ENCODE measurements at regions not wholly inside any gene's neighbourhood (a gene's known extent, or its start where the extent isn't known, plus 50 kb on each side); places are given as distances from the start of the nearest gene placed in this dataset.

DNA sequence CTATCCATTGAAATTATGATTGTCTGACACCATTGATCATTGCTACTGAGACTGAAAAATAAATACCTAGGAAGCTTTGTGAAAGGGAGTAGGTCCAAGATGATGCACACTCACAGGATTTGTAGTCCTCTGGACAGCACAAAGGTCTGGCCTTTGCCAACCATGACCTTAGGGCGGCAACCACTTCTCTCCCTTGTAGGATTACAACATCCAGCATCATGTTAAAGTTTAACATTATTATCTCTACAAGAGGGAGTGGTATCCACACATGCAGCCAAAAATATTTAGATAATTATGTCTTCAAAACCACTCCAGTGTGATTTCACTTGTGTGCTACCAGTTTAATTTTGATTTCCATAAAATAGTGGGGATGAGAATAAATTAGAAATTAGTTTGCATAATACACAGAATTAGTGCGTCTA, 51.1 kb upstream of the NHSL1 start:
- Mint-ChIP-seq H3K4me1 (peaks cover 6 to 7% of the 10 kb centered on the region in 2 donors), H3K36me3 (no peaks in the 10 kb centered on the region), H3K4me3 (no peak overlapping the region), H3K27ac (no peak overlapping the region), H3K9me3 (no peaks in the 10 kb centered on the region), H3K27me3 (ENCODE audit: low read depth in 2 of 2) (peaks cover 17% of the 10 kb centered on the region in 2 donors)
- ATAC-seq (no peak), DNase-seq (no peak)
- Histone ChIP-seq H3K9me3 (ENCODE audit: control insufficient read depth, insufficient read depth, low read length) (no peaks in the 10 kb centered on the region), H3K36me3 (ENCODE audit: control insufficient read depth, insufficient read depth, low read length) (no peaks in the 10 kb centered on the region), H3K27me3 (ENCODE audit: control insufficient read depth, insufficient read depth, low read length) (no peaks in the 10 kb centered on the region), H3K27ac (ENCODE audit: low read length) (no peak overlapping the region), H3K4me1 (ENCODE audit: control insufficient read depth, insufficient read depth, low read length) (no peaks in the 10 kb centered on the region), H3K4me3 (ENCODE audit: low read length) (no peak overlapping the region)
- 72% methylated on average over 2 of the region's 2 CpGs for WGBS (ENCODE audit: insufficient coverage)
- intact Hi-C loops (cut with micrococcal nuclease) = no loop called here
- no peak for TF ChIP-seq CTCF (IDR thresholded peaks at IDR 0.05)

DNA sequence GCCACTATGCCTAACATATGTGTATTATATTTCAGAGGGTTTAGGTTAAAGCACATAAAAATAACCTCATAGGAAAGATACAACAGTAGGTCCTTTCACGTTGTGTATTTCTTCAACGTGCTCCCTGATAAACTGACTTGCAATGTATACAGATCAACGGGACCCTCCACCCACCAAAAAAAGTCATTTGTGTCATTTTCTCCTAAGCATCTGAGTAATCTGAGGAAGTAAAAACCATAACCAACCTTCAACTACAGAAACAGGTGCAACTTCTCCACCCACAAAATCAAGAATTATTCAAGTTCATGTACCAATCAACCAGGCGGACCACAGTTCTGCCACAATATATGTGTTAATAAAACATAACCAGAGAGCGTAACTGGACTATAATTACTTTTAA, 54.9 kb upstream of the NHSL1 start:
- no peaks in the 10 kb centered on the region for H3K27me3 ChIP-seq (ENCODE audit: control insufficient read depth, insufficient read depth, low read length)
- ATAC-seq = no peak
- no peak overlapping the region for H3K27ac ChIP-seq (ENCODE audit: low read length)
- no peak overlapping the region for H3K4me3 ChIP-seq (ENCODE audit: low read length)
- no peak for TF ChIP-seq CTCF (IDR thresholded peaks at IDR 0.05)
- Mint-ChIP-seq H3K4me3 (no peak overlapping the region), H3K9me3 (no peaks in the 10 kb centered on the region), H3K36me3 (no peaks in the 10 kb centered on the region), H3K27me3 (ENCODE audit: low read depth in 2 of 2) (peaks cover 8% of the 10 kb centered on the region in 2 donors), H3K27ac (no peak overlapping the region), H3K4me1 (no peaks in the 10 kb centered on the region)
- DNase-seq = no peak
- H3K36me3 ChIP-seq (ENCODE audit: control insufficient read depth, insufficient read depth, low read length) = no peaks in the 10 kb centered on the region
- no peaks in the 10 kb centered on the region for H3K9me3 ChIP-seq (ENCODE audit: control insufficient read depth, insufficient read depth, low read length)
- H3K4me1 ChIP-seq (ENCODE audit: control insufficient read depth, insufficient read depth, low read length) = no peaks in the 10 kb centered on the region
- WGBS (ENCODE audit: insufficient coverage) = 58% methylated on average over 4 of the region's 5 CpGs
- intact Hi-C loops (cut with micrococcal nuclease) = no loop called here

GRCh38 chr6:138555421-138555988, 56.2 kb upstream of the NHSL1 start:
- no peak overlapping the region for H3K27ac ChIP-seq (ENCODE audit: low read length)
- H3K4me1 ChIP-seq (ENCODE audit: control insufficient read depth, insufficient read depth, low read length) = no peaks in the 10 kb centered on the region
- intact Hi-C loops (cut with micrococcal nuclease) = no loop called here
- H3K4me1 Mint-ChIP-seq = no peaks in the 10 kb centered on the region
- H3K36me3 ChIP-seq (ENCODE audit: control insufficient read depth, insufficient read depth, low read length) = no peaks in the 10 kb centered on the region
- no peaks in the 10 kb centered on the region for H3K9me3 ChIP-seq (ENCODE audit: control insufficient read depth, insufficient read depth, low read length)
- TF ChIP-seq CTCF (IDR thresholded peaks at IDR 0.05) = no peak
- ATAC-seq (no peak), DNase-seq (no peak)
- peaks cover 8% of the 10 kb centered on the region in 2 donors for H3K27me3 Mint-ChIP-seq (ENCODE audit: low read depth in 2 of 2)
- no peaks in the 10 kb centered on the region for H3K9me3 Mint-ChIP-seq
- 48% methylated on average over 5 of the region's 5 CpGs for WGBS (ENCODE audit: insufficient coverage)
- H3K27ac Mint-ChIP-seq = no peak overlapping the region
- no peaks in the 10 kb centered on the region for H3K36me3 Mint-ChIP-seq
- H3K4me3 Mint-ChIP-seq = no peak overlapping the region
- H3K27me3 ChIP-seq (ENCODE audit: control insufficient read depth, insufficient read depth, low read length) = no peaks in the 10 kb centered on the region
- H3K4me3 ChIP-seq (ENCODE audit: low read length) = no peak overlapping the region

DNA sequence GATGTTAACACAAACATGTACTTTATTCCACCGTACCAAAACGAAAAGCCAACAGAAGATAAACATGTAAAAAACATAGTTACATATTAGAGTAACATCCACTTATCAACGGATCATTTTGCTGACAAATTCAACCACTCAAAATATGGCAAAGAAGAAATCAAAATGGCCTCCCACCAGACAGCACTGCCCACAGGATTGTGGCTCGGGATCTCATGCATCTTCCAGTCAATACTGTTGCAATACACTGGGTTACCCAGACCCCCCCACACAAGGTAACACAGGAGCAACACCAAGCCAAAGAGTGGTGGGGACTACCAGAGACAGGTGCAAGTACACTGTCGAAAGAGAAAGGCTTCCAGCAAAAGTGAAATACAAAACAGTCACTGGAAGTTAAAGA, 57.9 kb upstream of the NHSL1 start:
- no peaks in the 10 kb centered on the region for H3K36me3 Mint-ChIP-seq
- H3K27me3 Mint-ChIP-seq (ENCODE audit: low read depth in 2 of 2) = peaks cover 11 to 17% of the 10 kb centered on the region in 2 donors
- 83% methylated on average over 5 of the region's 5 CpGs for WGBS (ENCODE audit: insufficient coverage)
- no peak overlapping the region for H3K4me3 ChIP-seq (ENCODE audit: low read length)
- TF ChIP-seq CTCF (IDR thresholded peaks at IDR 0.05) = no peak
- no peak for DNase-seq
- no peak overlapping the region for H3K27ac Mint-ChIP-seq
- ATAC-seq = no peak
- intact Hi-C loops (cut with micrococcal nuclease) = no loop called here
- no peaks in the 10 kb centered on the region for H3K27me3 ChIP-seq (ENCODE audit: control insufficient read depth, insufficient read depth, low read length)
- H3K4me1 Mint-ChIP-seq = no peaks in the 10 kb centered on the region
- no peak overlapping the region for H3K4me3 Mint-ChIP-seq
- no peaks in the 10 kb centered on the region for H3K36me3 ChIP-seq (ENCODE audit: control insufficient read depth, insufficient read depth, low read length)
- no peak overlapping the region for H3K27ac ChIP-seq (ENCODE audit: low read length)
- H3K4me1 ChIP-seq (ENCODE audit: control insufficient read depth, insufficient read depth, low read length) = no peaks in the 10 kb centered on the region
- no peaks in the 10 kb centered on the region for H3K9me3 Mint-ChIP-seq
- H3K9me3 ChIP-seq (ENCODE audit: control insufficient read depth, insufficient read depth, low read length) = no peaks in the 10 kb centered on the region

Measured in natural killer cell (primary cell).